CD4-positive, alpha-beta T cell treated with Interleukin-15 for 1 hour (primary cell): ENCODE measurements at regions not wholly inside any gene's neighbourhood (a gene's known extent, or its start where the extent isn't known, plus 50 kb on each side); places are given as distances from the start of the nearest gene placed in this dataset.
"Not testable (repeated sequence)": the region's sequence is repeated elsewhere in the genome, so short reads cannot be mapped to it uniquely, and the experiment has no call there.

Source experiments
- DNase-seq: peaks from one replicate; pipeline ENCODE4 v3.0.0-alpha.2; 2020

DNA sequence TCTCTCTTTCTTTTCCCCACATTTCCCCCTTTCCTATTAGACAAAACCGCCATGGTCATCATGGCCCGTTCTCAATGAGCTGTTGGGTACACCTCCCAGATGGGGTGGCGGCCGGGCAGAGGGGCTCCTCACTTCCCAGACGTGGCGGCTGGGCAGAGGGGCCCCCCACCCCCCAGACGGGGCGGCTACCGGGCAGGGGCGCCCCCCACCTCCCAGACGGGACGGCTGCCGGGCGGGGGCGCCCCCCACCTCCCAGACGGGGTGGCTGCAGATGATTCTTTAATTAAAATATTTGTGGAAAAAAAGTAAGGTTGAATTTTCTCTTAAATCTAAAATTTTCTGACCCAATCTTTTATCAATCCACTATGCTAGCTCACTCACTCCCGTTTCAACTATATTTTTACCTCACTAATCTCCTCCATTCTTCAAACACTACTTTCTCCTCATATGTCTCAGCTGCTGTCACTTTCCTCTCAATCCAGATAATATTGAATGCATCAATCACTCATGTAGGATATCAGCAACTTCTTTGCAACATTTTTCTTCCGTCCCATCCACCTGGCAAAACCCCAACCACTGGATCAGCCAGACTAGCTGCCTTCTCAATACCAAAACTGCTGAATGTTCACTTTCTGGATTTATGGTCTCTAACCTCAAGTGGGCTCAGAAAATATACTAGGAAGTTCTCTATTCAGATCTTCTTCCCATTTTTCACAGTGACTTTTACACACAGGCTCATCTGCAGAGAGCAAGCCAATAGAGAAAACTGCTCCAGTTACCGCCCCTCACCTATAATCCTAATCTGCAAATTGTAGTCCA, 81.1 kb upstream of the TRIM24 start:
- no peak for DNase-seq

DNA sequence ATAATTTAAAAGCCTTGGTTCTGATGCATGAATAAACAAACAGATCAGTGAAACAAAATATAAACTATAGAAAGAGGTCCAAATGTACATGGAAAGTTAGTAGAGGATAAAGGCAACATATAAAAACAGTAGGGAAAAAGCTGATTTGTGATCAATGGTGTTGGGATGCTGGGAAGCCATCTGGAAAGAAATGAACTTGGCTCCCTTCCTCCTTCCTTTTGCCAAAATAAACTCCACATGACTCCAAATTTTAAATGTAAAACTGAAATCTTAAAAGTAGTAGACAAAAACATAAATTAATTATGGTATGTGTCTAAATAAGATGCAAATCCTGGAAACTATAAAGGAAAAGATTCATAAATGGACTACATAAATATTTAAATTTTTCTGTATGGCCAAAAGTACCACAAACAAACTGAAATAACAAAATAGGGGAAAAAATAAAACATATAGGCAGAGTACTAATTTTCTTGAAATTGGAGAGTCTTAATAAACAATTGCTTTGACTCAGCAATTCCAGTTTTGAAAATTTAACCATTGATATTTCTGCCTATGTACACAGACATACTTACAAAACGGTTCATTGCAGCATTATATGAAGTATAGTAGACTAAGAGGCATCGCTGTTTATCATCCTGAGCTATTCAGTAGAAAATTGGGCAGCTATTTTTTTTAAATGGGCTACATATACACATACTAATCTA, 77.0 kb upstream of the TRIM24 start:
- no peak for DNase-seq

DNA sequence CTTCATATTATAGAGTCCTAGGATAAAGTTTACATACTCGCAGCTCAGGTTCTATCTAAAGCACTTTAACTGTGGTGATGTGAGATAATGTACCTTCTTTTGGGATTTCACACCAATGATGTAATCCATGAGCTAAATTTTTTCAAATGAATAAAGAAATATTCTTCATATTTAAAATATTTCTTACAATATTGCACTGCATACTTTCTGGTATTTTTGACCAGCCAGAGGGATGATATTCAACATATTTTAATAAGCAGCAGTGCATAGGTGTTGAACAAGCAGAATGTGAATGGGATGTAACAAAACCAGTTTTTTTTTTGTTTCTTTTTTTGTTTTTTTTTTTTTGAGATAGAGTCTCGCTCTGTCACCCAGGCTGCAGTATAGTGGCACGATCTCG, 73.2 kb upstream of the TRIM24 start:
- no peak for DNase-seq

DNA sequence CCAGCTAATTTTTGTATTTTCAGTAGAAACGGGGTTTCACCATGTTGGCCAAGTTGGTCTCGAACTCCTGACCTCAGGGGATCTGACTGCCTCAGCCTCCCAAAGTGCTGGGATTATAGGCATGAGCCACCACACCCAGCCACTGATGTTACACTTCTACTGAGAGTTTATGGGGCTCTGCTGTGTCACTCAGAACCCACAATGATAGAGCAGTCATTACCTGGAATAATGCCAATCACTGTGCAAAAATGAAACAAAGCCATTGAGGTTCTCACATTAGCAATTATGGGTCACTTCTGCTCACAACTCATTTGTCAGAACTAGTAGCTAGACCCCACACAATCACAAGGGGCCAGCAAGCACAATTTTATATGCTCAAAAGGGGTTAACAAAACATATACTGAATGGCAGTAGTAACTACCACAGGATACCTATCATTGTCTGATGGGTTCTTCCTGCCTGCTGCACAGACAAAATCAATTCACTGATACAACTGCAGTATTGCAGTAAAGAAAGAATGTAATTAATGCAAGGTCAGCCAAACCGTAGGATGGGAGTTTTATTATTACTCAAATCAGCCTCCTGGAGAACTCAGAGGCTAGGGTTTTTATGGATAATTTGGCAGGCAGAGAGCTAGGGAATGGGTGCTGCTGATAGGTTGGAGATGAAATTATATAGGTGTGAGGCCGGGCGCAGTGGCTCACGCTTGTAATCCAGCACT, 72.1 kb upstream of the TRIM24 start:
- no peak for DNase-seq

DNA sequence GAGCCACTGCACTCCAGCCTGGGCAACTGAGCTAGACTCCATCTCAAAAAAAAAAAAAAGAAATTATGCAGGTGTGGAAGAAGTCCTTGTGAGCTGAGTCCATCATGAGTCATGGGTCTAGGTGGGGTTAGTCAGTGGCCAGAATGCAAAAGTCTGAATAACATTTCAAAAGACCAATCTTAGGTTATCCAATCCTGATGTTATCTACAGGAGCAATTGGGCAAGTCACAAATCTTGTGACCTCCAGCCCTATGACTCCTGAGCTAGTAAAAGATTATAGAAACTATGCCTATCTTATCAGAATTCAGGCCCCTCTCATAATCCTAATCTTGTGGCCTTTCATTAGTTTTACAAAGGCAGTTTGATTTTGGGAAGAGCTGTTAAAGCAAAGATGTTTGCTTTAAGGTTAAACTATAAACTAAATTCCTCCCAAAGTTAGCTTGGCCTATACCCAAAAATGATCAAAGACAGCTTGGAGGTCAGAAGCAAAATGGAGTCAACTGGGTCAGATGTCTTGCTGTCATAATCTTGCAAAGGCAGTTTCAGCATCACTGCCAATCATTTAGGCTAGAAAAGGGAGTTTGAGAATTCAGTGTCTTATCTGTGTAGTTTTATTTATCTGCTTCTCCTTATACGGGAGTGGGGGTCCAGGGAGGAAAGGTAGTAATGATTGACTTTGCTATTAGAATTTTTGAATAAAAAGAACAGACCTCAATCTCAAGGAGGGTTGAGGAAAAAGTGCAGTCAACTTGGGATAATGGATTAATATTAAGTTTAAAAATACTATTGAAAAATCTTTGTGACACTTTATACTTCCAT, 71.2 kb upstream of the TRIM24 start:
- DNase-seq = no peak

DNA sequence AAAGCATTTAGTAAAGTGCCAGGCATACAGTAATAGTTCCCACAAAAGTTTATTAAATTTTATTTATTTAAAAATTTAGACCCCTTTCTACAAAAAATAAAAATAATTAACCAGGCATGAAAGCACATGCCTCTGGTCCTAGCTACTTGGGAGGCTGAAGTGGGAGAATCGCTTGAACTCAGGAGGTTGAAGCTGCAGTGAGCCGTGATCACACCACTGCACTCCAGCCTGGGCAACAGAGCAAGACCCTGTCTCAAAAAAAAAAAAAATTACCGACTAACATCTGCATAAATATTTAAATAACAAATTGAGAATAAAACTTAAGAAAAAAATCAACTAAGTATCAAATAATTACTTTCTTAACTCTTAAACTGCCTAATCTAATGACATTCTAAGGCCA, 64.3 kb upstream of the TRIM24 start:
- DNase-seq = no peak

DNA sequence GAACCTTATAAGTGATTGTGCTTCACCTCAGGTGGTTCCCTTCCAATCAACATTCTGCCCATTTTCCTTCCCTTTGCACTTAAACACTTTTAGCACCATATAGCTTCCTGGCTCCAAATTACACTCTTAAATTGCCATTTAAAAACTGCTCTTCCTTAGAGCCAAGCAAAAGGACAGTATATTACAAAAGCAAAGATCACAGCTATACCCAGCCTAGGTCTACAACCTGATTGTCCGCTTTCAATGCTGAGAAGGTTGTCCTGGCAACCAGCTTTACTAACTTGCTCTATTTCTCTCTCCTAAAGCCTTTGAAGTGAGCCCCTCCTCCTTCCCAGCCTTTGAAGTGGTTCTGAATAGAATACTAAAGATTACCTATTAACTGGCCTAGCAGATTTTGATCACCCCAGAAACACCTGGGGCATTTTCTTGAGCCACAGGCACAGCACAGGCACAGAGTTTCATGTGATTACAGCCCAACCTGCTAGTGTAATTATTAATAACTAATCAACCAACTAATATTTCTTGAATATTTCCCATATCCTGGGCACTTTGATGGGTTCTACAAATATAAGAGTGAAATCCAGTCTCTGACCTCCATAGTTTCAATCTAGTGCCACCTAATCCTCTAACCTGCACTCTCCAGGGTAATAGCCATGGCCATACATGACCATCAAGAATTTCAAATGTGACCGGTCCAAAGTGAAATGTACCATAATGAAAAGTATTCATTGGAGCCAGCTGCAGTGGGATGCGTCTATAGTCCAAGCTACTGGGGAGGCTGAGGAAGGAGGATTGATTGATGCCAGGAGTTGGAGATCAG, 63.6 kb upstream of the TRIM24 start:
- no peak for DNase-seq

DNA sequence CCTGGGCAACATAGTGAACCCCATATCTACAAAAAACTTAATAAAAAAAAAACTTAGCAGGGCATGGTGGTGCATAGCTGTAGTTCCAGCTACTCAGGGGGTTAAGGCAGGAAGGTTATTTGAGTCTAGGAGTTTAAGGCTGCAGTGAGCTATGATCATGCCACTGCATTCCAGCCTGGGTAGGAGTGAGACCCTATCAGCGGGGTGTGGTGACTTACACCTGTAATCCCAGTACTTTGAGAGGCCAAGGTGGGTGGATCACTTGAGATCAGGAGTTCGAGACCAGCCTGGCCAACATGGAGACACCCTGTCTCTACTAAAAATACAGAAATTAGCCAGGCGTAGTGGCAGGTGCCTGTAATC, 63.0 kb upstream of the TRIM24 start:
- not testable (repeated sequence) for DNase-seq

DNA sequence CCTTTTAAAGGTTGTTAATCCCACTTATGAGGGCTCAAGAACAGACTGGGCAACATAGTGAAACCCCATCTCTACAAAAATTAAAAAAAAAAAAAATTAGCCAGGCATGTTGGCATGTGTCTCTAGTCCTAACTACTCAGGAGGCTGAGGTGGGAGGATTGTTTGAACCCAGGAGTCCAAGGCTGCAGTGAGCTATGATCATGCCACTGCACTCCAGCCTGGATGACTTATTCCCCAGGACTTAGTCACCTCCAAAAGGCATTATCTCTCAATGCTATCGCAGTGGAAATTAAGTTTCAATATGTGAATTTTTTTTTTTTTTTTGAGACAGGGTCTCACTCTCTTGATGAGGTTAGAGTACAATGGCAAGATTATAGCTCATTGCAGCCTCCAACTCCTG, 61.2 kb upstream of the TRIM24 start:
- DNase-seq = no peak

DNA sequence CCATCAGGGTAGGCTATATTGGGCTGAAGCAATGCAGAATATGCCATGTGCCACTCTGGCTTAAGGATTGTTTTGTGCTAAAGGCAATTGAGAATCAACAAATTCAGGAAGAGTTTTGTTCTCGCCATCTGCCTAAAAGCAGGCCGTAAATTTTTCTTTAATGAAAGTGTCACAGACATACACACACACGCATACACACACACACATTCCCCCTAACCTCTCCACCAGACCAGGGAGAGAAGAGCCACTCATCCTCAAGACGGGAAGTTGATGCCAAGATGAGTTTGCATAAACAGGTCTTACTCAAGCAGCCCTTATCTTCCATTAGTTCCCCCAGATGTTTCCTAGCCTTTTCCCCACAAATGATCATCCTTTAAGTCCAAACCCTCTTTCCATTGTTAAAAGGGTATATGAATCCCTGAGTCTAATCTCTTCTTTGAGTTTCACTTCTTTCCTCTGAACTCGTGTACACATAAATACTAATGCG, 59.6 kb upstream of the TRIM24 start:
- DNase-seq = no peak

DNA sequence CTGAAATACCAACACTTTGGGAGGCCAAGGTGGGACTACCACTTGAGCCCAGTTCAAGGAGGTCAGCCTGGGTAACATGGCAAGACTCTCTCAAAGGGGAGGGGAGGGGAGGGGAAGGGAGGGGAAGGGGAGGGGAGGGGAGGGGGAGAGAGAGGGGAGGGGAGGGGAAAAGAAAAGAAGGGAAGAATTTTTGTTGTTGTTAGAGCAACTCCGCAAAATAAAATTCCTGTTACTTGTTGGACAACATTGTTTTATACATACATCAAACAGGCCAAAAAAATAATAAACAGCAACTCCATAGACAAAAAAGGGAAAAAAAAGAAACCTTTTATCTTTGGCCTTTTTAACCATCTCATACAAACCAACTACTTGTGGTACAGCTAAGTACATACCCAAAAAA, 57.3 kb upstream of the TRIM24 start:
- no peak for DNase-seq

DNA sequence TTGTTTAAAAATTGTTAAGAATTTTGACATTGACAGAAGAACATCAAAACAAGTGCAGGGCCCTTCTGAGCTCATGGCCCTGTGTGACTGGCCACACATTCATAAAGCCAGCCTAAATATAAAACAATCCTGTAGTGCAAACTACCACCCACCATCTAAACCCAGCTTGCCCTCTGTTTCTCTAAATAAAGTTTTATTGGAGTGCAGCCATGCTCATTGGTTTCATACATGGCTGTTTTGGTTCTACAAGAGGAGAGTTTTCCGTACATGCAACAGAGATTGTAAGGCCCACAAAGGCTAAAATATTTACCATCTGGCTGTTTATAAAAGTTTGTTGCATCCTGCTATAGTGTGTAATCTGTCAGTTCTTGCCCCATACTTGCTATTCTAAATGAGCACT, 54.6 kb upstream of the TRIM24 start:
- DNase-seq = no peak

DNA sequence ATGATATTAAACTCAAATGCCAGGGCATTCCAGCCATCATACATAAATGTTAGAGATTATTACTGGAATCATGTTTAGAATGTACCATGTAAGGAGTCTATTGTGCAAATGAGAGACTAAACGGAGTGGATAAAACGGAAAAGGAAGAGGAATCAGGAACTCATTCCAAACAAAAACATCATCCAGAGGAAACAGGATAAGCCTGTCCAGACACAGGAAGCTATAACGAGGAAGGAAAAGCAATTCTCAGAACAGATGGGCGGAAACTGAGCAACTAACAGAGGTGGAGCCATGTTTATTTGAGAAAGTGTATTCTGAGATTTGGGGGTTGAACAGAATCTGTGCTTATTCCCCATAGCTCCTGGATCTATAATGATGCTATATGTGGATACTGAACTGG, 52.3 kb upstream of the TRIM24 start:
- no peak for DNase-seq
